Adrenal gland (tissue), 9 donors: ENCODE measurements at regions not wholly inside any gene's neighbourhood (a gene's known extent, or its start where the extent isn't known, plus 50 kb on each side); places are given as distances from the start of the nearest gene placed in this dataset.

Source experiments
- DNase-seq, 7 donors: peaks; one replicate each; pipeline ENCODE4 v3.0.0-alpha.2; 2019 to 2020
- H3K27ac ChIP-seq, 5 donors: fragments of 200-600 bp; sonication (generic) in 4 of 5; 1 replicate in 3 of 5; 2 replicates in 2 of 5; pipeline versions ENCODE4 v1.5.1 to v1.8.0; 2016 to 2020; ENCODE audit warnings: mild to moderate bottlenecking in 1 of 5
- H3K27me3 ChIP-seq: fragments of 200-600 bp; 2 replicates; pipeline ENCODE4 v1.8.0; 2021
- H3K36me3 ChIP-seq, 2 donors: fragments of 200-600 bp; replicated peaks in 1 of 2; 1 replicate in 1 of 2; 2 replicates in 1 of 2; pipeline versions ENCODE4 v1.5.1 to v1.8.0; 2018 to 2022
- H3K4me1 ChIP-seq, 2 donors: fragments of 200-600 bp; replicated peaks in 1 of 2; 1 replicate in 1 of 2; 2 replicates in 1 of 2; pipeline versions ENCODE4 v1.5.1 to v1.8.0; 2018 to 2021
- H3K4me3 ChIP-seq, 4 donors: fragments of 200-600 bp; sonication (generic) in 3 of 4; one replicate each; pipeline ENCODE4 v1.5.1; 2016 to 2018
- H3K9me3 ChIP-seq, 3 donors: fragments of 200-600 bp; sonication (generic) in 1 of 3; replicated peaks in 1 of 3; 1 replicate in 2 of 3; 2 replicates in 1 of 3; pipeline versions ENCODE4 v1.5.1 to v1.8.0; 2016 to 2021
- POLR2A ChIP-seq, 2 donors: fragments of 450-650 bp; IDR thresholded peaks; one replicate each; pipeline ENCODE4 v1.6.1; 2017; ENCODE audit warnings: antibody characterized with exemption in 2 of 2, mild to moderate bottlenecking in 2 of 2, moderate library complexity in 1 of 2
- WGBS, 4 donors: extraction: QIAGEN DNeasy Blood & Tissue Kit in 2 of 4; methylation state at CpG; one replicate each; pipeline versions ENCODE4 v1.1.5 to v1.1.7; 2013 to 2017; 5-methylcytosine and 5-hydroxymethylcytosine counted together
- intact Hi-C, 2 donors: fragments of 100-400 bp; cut with DNase I; formaldehyde crosslinking; loops; one replicate each; pipeline versions ENCODE4 v1.14.1 to v1.15.0; 2022 to 2023
- TF ChIP-seq, protein P1 (sequence below), 6 experiments: fragments of 450-650 bp in 4 of 6; fragments of 200-600 bp in 2 of 6; sonication (generic) in 1 of 6; IDR thresholded peaks; 1 replicate in 5 of 6; 2 replicates in 1 of 6; pipeline versions ENCODE4 v1.5.1 to v1.8.0; 2016 to 2021; ENCODE audit warnings: antibody characterized with exemption in 6 of 6, mild to moderate bottlenecking in 2 of 6, moderate library complexity in 1 of 6
- donor health status: healthy with polysubstance abuse.
- donor health status: Bipolar disorder and iron deficiency.
- donor health status: DM: yes; HTN: yes; CAD: no.
- donor health status: DM: no; HTN: no; CAD: no.
- donor health status: DM: no; HTN: no; CAD: no.

DNA sequence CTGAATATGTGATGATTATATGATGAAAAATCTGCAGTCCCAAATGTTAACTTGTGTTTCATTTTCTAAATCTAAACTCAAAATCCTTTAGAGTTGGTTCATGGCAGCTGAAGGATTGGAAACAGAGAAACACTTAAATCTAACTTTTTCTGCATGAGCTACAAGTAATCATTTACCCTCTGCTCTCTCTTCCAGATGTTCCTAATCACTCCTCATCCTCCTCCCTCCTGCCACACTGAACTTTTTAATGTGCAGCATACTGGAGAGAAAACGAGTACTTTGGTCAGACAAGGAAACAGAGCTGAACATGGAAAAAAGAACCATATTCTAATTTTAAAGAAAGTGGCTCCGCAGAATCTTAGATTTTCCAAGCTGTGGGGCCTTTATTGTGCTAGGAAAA lies 321.2 kb upstream of the COL8A1 start:
- DNase-seq = no peak
- no peaks in the 10 kb centered on the region for H3K27me3 ChIP-seq
- no peaks in the 10 kb centered on the region for H3K36me3 ChIP-seq
- TF ChIP-seq, protein P1, sequence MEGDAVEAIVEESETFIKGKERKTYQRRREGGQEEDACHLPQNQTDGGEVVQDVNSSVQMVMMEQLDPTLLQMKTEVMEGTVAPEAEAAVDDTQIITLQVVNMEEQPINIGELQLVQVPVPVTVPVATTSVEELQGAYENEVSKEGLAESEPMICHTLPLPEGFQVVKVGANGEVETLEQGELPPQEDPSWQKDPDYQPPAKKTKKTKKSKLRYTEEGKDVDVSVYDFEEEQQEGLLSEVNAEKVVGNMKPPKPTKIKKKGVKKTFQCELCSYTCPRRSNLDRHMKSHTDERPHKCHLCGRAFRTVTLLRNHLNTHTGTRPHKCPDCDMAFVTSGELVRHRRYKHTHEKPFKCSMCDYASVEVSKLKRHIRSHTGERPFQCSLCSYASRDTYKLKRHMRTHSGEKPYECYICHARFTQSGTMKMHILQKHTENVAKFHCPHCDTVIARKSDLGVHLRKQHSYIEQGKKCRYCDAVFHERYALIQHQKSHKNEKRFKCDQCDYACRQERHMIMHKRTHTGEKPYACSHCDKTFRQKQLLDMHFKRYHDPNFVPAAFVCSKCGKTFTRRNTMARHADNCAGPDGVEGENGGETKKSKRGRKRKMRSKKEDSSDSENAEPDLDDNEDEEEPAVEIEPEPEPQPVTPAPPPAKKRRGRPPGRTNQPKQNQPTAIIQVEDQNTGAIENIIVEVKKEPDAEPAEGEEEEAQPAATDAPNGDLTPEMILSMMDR (IDR thresholded peaks at IDR 0.05) = no peak
- no peak for TF ChIP-seq POLR2A (IDR thresholded peaks at IDR 0.05)
- intact Hi-C loops = no loop called here
- H3K4me1 ChIP-seq = no peaks in the 10 kb centered on the region
- no peak overlapping the region for H3K27ac ChIP-seq
- no peaks in the 10 kb centered on the region for H3K9me3 ChIP-seq
- 41 to 51% (median 45%) methylated on average over 2 of the region's 2 CpGs for WGBS, 4 donors
- no peak overlapping the region for H3K4me3 ChIP-seq

DNA sequence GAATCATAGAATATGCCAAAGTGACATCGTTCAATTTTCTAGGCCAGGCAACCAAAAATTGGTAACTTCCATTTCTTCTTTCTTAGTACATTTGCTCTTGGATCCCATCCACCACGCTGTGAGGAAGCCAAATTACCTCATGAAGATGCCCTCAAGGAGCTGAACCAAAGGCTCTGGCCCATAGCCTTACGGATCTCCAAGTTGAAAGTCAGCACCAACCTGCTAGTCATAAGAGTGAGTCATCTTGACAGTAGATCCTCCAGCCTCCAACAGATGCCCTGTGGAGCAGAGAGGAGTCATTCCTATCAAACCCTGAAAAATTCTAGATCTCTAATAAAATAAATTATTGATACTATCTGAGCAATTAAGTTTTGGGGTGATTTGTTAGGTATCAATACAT lies 322.5 kb upstream of the COL8A1 start:
- no peaks in the 10 kb centered on the region for H3K27me3 ChIP-seq
- 65 to 73% (median 71%) methylated on average over 3 of the region's 3 CpGs for WGBS, 4 donors
- no peak overlapping the region for H3K4me3 ChIP-seq
- H3K27ac ChIP-seq = no peak overlapping the region
- intact Hi-C loops = no loop called here
- H3K9me3 ChIP-seq = no peaks in the 10 kb centered on the region
- DNase-seq = no peak
- H3K4me1 ChIP-seq = no peaks in the 10 kb centered on the region
- no peak for TF ChIP-seq POLR2A (IDR thresholded peaks at IDR 0.05)
- TF ChIP-seq, protein P1 (IDR thresholded peaks at IDR 0.05) = no peak
- H3K36me3 ChIP-seq = no peaks in the 10 kb centered on the region

DNA sequence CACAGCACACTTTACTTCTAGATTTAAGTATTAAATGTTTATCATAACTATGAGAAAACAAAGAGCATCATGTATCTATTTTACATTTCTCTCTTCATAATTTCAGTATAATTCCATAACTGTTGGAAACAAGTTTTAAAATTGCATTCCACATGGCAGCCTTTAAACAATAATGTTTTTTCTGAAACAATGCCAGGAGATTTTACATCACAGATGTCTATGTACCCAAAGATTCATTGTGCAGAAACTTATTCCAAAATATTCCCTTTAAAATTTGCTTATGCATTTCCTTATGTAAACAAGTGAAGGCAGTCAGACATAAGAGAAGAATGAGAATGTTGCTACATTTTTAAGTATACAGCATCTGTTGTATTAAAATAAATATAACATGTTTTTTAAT lies 324.9 kb upstream of the COL8A1 start:
- intact Hi-C loops = no loop called here

DNA sequence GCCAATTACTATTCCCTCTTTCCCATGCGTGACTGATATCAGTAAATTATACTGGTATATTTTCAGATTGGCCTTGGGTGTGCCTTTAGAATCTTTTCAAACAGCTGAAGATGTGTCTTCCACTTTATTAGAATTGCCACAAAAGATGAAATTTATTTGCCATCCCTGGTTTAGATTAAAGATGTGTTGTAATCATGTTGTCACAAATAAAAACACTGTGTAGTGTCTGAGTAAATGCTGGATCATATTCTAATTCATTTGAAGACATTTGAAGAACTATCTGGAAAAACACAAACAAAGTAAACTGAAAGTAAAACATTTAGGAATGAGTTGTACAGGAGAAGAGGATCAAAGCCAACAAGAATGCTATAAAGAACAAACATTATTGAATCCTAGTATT lies 339.7 kb upstream of the COL8A1 start:
- H3K27ac ChIP-seq = no peak overlapping the region
- H3K9me3 ChIP-seq = peaks cover 0 to 6% (median 0%) of the 10 kb centered on the region in 3 donors
- 69 to 90% (median 76%) methylated on average over 1 of the region's 1 CpG for WGBS, 4 donors
- H3K4me1 ChIP-seq = no peaks in the 10 kb centered on the region
- no peak overlapping the region for H3K4me3 ChIP-seq
- H3K36me3 ChIP-seq = no peaks in the 10 kb centered on the region
- intact Hi-C loops = no loop called here
- TF ChIP-seq, protein P1 (IDR thresholded peaks at IDR 0.05) = no peak
- TF ChIP-seq POLR2A (IDR thresholded peaks at IDR 0.05) = no peak
- no peak for DNase-seq
- H3K27me3 ChIP-seq = no peaks in the 10 kb centered on the region

More for the DNA sequence above, 324.9 kb upstream of the COL8A1 start:
- Histone ChIP-seq H3K27me3 (no peaks in the 10 kb centered on the region), H3K4me1 (no peaks in the 10 kb centered on the region), H3K27ac (no peak overlapping the region), H3K4me3 (no peak overlapping the region), H3K36me3 (no peaks in the 10 kb centered on the region), H3K9me3 (no peaks in the 10 kb centered on the region)
- TF ChIP-seq POLR2A (IDR thresholded peaks at IDR 0.05) = no peak
- TF ChIP-seq, protein P1 (IDR thresholded peaks at IDR 0.05) = no peak
- no peak for DNase-seq
